ENCODE measurements at regions not wholly inside any gene's neighbourhood (a gene's known extent, or its start where the extent isn't known, plus 50 kb on each side); places are given as distances from the start of the nearest gene placed in this dataset.

- DNase-seq = no peak
Measured at GRCh38 chr1:59007820-59008598, 224.2 kb upstream of the JUN start.

GRCh38 chr1:59008599-59009347 lies 224.9 kb upstream of the JUN start:
- DNase-seq = no peak

GRCh38 chr1:59011663-59012062 lies 227.8 kb upstream of the JUN start:
- DNase-seq = no peak

- no peak for DNase-seq
Measured at GRCh38 chr1:59012378-59012777, 228.5 kb upstream of the JUN start.

GRCh38 chr1:59013276-59013927 lies 229.6 kb upstream of the JUN start:
- no peak for DNase-seq

GRCh38 chr1:59013928-59014279 lies 230.1 kb upstream of the JUN start:
- DNase-seq = no peak

- no peak for DNase-seq
Measured at GRCh38 chr1:59014827-59015226, 231.0 kb upstream of the JUN start.

GRCh38 chr1:59015708-59016107 lies 231.9 kb upstream of the JUN start:
- no peak for DNase-seq

- no peak for DNase-seq
Measured at GRCh38 chr1:59016390-59016789, 232.5 kb upstream of the JUN start.

GRCh38 chr1:59017501-59018231 lies 233.8 kb upstream of the JUN start:
- no peak for DNase-seq

GRCh38 chr1:59018446-59018845 lies 234.6 kb upstream of the JUN start:
- no peak for DNase-seq

- no peak for DNase-seq
Measured at GRCh38 chr1:59018860-59019259, 235.0 kb upstream of the JUN start.

GRCh38 chr1:59020151-59020997 lies 236.5 kb upstream of the JUN start:
- peak; percentile 76 for DNase-seq

- no peak for DNase-seq
Measured at GRCh38 chr1:59022199-59022598, 238.4 kb upstream of the JUN start.

- DNase-seq = no peak
Measured at GRCh38 chr1:59022799-59023198, 239.0 kb upstream of the JUN start.

- no peak for DNase-seq
Measured at GRCh38 chr1:59025201-59025600, 241.4 kb upstream of the JUN start.

- DNase-seq = no peak
Measured at GRCh38 chr1:59025898-59026426, 242.1 kb upstream of the JUN start.

- DNase-seq = no peak
Measured at GRCh38 chr1:59026472-59026948, 242.7 kb upstream of the JUN start.

GRCh38 chr1:59027177-59027576 lies 243.3 kb upstream of the JUN start:
- DNase-seq = no peak

GRCh38 chr1:59028048-59028447 lies 244.2 kb upstream of the JUN start:
- no peak for DNase-seq

GRCh38 chr1:59029411-59030167 lies 245.7 kb upstream of the JUN start:
- no peak for DNase-seq
